ENCODE measurements at regions not wholly inside any gene's neighbourhood (a gene's known extent, or its start where the extent isn't known, plus 50 kb on each side); places are given as distances from the start of the nearest gene placed in this dataset.

GRCh38 chr13:106107061-106107460 is 428.4 kb downstream of the EFNB2 start:
- DNase-seq (ENCODE audit: low read depth) = no peak
- no peak for TF ChIP-seq CTCF (IDR thresholded peaks at IDR 0.05; ENCODE audit: control insufficient read depth, insufficient read depth, low read depth, low read length, missing control alignments)
- no peak overlapping the region for H3K4me3 ChIP-seq (ENCODE audit: control insufficient read depth, low read depth, low read length)

- DNase-seq (ENCODE audit: low read depth) = no peak
- TF ChIP-seq CTCF (IDR thresholded peaks at IDR 0.05; ENCODE audit: control insufficient read depth, insufficient read depth, low read depth, low read length, missing control alignments) = no peak
- H3K4me3 ChIP-seq (ENCODE audit: control insufficient read depth, low read depth, low read length) = no peak overlapping the region
These were observed 430.3 kb downstream of the EFNB2 start for GRCh38 chr13:106105153-106105552.

- H3K4me3 ChIP-seq (ENCODE audit: control insufficient read depth, low read depth, low read length) = no peak overlapping the region
- no peak for TF ChIP-seq CTCF (IDR thresholded peaks at IDR 0.05; ENCODE audit: control insufficient read depth, insufficient read depth, low read depth, low read length, missing control alignments)
- DNase-seq (ENCODE audit: low read depth) = peak; percentile 90
These were observed 431.1 kb downstream of the EFNB2 start for GRCh38 chr13:106104281-106104901.

- DNase-seq (ENCODE audit: low read depth) = peak; percentile 93
- no peak for TF ChIP-seq CTCF (IDR thresholded peaks at IDR 0.05; ENCODE audit: control insufficient read depth, insufficient read depth, low read depth, low read length, missing control alignments)
- H3K4me3 ChIP-seq (ENCODE audit: control insufficient read depth, low read depth, low read length) = no peak overlapping the region
These were observed 431.7 kb downstream of the EFNB2 start for GRCh38 chr13:106103779-106104178.

- DNase-seq (ENCODE audit: low read depth) = no peak
- no peak for TF ChIP-seq CTCF (IDR thresholded peaks at IDR 0.05; ENCODE audit: control insufficient read depth, insufficient read depth, low read depth, low read length, missing control alignments)
- H3K4me3 ChIP-seq (ENCODE audit: control insufficient read depth, low read depth, low read length) = no peak overlapping the region
These were observed 432.7 kb downstream of the EFNB2 start for GRCh38 chr13:106102786-106103185.

GRCh38 chr13:106101201-106101600 is 434.3 kb downstream of the EFNB2 start:
- no peak for TF ChIP-seq CTCF (IDR thresholded peaks at IDR 0.05; ENCODE audit: control insufficient read depth, insufficient read depth, low read depth, low read length, missing control alignments)
- no peak overlapping the region for H3K4me3 ChIP-seq (ENCODE audit: control insufficient read depth, low read depth, low read length)
- DNase-seq (ENCODE audit: low read depth) = no peak

All from AG09309 (cell line).